B cell (primary cell): ENCODE measurements at regions not wholly inside any gene's neighbourhood (a gene's known extent, or its start where the extent isn't known, plus 50 kb on each side); places are given as distances from the start of the nearest gene placed in this dataset.

Source experiments
- ATAC-seq: fragments of 200-7000 bp; cut with Tn5 transposase; one replicate; pipeline ENCODE4 v1.10.0; 2021; ENCODE audit warnings: low read depth, mild to moderate bottlenecking, moderate number of reproducible peaks, moderate library complexity
- CTCF ChIA-PET: fragments of 350-600 bp; sonication (Branson Sonifier 250); formaldehyde crosslinking; loops from one replicate; lab custom pipeline; 2021; ENCODE audit warnings: antibody characterized with exemption, inconsistent platforms; lab: Charles Lee
- POLR2A ChIA-PET: fragments of 350-600 bp; sonication (Branson Sonifier 250); formaldehyde crosslinking; loops from one replicate; lab custom pipeline; 2021; ENCODE audit warnings: antibody characterized with exemption; lab: Charles Lee
- DNase-seq: peaks from one replicate; pipeline ENCODE4 v3.0.0; 2013
- H2AFZ ChIP-seq: 2 replicates; pipeline ENCODE4 v1.6.1; 2012; ENCODE audit warnings: mild to moderate bottlenecking, low read depth, low read length; ENCODE audit not compliant: insufficient read depth, poor library complexity, severe bottlenecking
- H3K27ac ChIP-seq, 2 donors: 1 replicate in 1 of 2; 2 replicates in 1 of 2; pipeline ENCODE4 v1.5.1; 2012 to 2013; ENCODE audit warnings: low read length in 2 of 2, mild to moderate bottlenecking in 2 of 2, moderate library complexity in 1 of 2
- H3K27me3 ChIP-seq, 4 experiments: fragments of 200-600 bp in 1 of 4; sonication (generic) in 1 of 4; replicated peaks in 1 of 4; 1 replicate in 2 of 4; 2 replicates in 2 of 4; pipeline versions ENCODE4 v1.6.1 to v1.7.0; 2013 to 2016; ENCODE audit warnings: low read length in 3 of 4, mild to moderate bottlenecking in 2 of 4, mixed read lengths in 1 of 4, moderate library complexity in 1 of 4; ENCODE audit not compliant: insufficient read depth in 4 of 4, control insufficient read depth in 3 of 4; ENCODE audit errors: control extremely low read depth in 1 of 4
- H3K36me3 ChIP-seq, 2 experiments: replicated peaks in 1 of 2; 1 replicate in 1 of 2; 2 replicates in 1 of 2; pipeline versions ENCODE4 v1.6.1 to v1.7.1; 2013; ENCODE audit warnings: low read length in 1 of 2; ENCODE audit not compliant: insufficient read depth in 2 of 2, control insufficient read depth in 1 of 2; ENCODE audit errors: control extremely low read depth in 1 of 2, extremely low read depth in 1 of 2
- H3K4me1 ChIP-seq, 2 donors: fragments of 200-600 bp in 1 of 2; sonication (generic) in 1 of 2; 1 replicate in 1 of 2; 2 replicates in 1 of 2; pipeline versions ENCODE4 v1.5.1 to v1.6.1; 2013 to 2017; ENCODE audit warnings: low read length in 2 of 2; ENCODE audit not compliant: control insufficient read depth in 2 of 2, insufficient read depth in 2 of 2
- H3K4me2 ChIP-seq: replicated peaks from 2 replicates; pipeline ENCODE3; 2012; ENCODE audit warnings: mild to moderate bottlenecking, low read depth, low read length; ENCODE audit not compliant: poor library complexity, severe bottlenecking
- H3K4me3 ChIP-seq, 5 experiments: fragments of 200-600 bp in 1 of 5; sonication (generic) in 1 of 5; 1 replicate in 3 of 5; 2 replicates in 2 of 5; pipeline versions ENCODE4 v1.5.1 to v1.7.0; 2011 to 2016; ENCODE audit warnings: low read length in 4 of 5, mild to moderate bottlenecking in 4 of 5, low read depth in 2 of 5, control low read depth in 1 of 5, moderate library complexity in 1 of 5; ENCODE audit not compliant: insufficient read depth in 1 of 5; ENCODE audit errors: control extremely low read depth in 1 of 5, extremely low read depth in 1 of 5
- H3K79me2 ChIP-seq: fragments of 200-600 bp; sonication (generic); one replicate; pipeline ENCODE4 v1.6.0; 2016; ENCODE audit warnings: low read length; ENCODE audit not compliant: control insufficient read depth, insufficient read depth
- H3K9ac ChIP-seq: fragments of 200-600 bp; sonication (generic); 2 replicates; pipeline ENCODE4 v1.6.1; 2017; ENCODE audit warnings: mild to moderate bottlenecking, low read length, moderate library complexity
- H3K9me3 ChIP-seq, 3 donors: one replicate each; pipeline versions ENCODE4 v1.6.1 to v1.7.1; 2013; ENCODE audit warnings: low read length in 2 of 3; ENCODE audit not compliant: control insufficient read depth in 2 of 3, insufficient read depth in 1 of 3; ENCODE audit errors: control extremely low read depth in 1 of 3
- H4K20me1 ChIP-seq: 2 replicates; pipeline ENCODE4 v1.6.0; 2012; ENCODE audit warnings: mild to moderate bottlenecking, low read length; ENCODE audit not compliant: insufficient read depth, control insufficient read depth, poor library complexity, severe bottlenecking
- H3K27ac Mint-ChIP-seq: one replicate; pipeline ENCODE4 v1.8.0; 2021; ENCODE audit warnings: mixed read lengths
- H3K27me3 Mint-ChIP-seq: one replicate; pipeline ENCODE4 v1.8.0; 2021; ENCODE audit warnings: mixed read lengths
- H3K4me1 Mint-ChIP-seq: one replicate; pipeline ENCODE4 v1.8.0; 2021; ENCODE audit warnings: mixed read lengths
- H3K4me3 Mint-ChIP-seq: one replicate; pipeline ENCODE4 v1.8.0; 2021; ENCODE audit warnings: mixed read lengths
- H3K9me3 Mint-ChIP-seq: one replicate; pipeline ENCODE4 v1.8.0; 2022; ENCODE audit warnings: mixed read lengths; ENCODE audit not compliant: insufficient read depth
- CTCF ChIP-seq: fragments of 200-600 bp; IDR thresholded peaks from one replicate; pipeline ENCODE4 v1.8.0; 2022; ENCODE audit warnings: antibody characterized with exemption, mild to moderate bottlenecking
- EZH2 ChIP-seq: IDR thresholded peaks from 2 replicates; pipeline ENCODE4 v1.6.1; 2012; ENCODE audit warnings: borderline replicate concordance, low read depth, mild to moderate bottlenecking, moderate library complexity, low read length; ENCODE audit not compliant: insufficient read depth, poor library complexity, severe bottlenecking
- WGBS: methylation state at CpG from one replicate; pipeline ENCODE4 v1.1.5; 2013; ENCODE audit warnings: missing lambda C conversion rate; ENCODE audit not compliant: insufficient coverage; 5-methylcytosine and 5-hydroxymethylcytosine counted together
- intact Hi-C: fragments of 100-400 bp; cut with micrococcal nuclease; formaldehyde crosslinking; loops from one replicate; pipeline ENCODE4 v1.10.0; 2022

DNA sequence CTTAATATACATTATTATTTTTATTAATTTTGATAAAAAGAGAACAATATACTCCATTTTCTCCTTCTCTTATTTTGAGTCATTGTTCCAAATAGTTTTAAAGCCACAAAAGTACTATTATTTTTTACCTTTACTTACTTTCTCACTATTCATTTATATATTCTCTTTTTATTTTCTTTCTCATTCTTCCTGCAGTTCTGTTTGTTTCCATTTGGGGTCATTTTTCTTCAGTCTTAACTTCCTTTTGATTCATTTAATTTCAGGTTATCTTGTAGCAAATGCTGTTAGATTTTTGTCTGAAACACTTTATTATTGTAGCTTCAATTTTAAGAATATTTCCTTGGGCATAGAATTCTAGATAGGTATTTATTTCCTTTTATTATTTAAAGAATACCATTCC is 438.6 kb upstream of the EPHA5 start:
- H3K9ac ChIP-seq = no peak overlapping the region
- no peak overlapping the region for H3K27ac ChIP-seq
- no peak overlapping the region for H3K4me3 ChIP-seq
- no peak overlapping the region for H3K27ac Mint-ChIP-seq
- no peaks in the 10 kb centered on the region for H4K20me1 ChIP-seq
- H3K9me3 Mint-ChIP-seq = peaks cover 6% of the 10 kb centered on the region
- H3K36me3 ChIP-seq = no peaks in the 10 kb centered on the region
- no peak overlapping the region for H3K4me3 Mint-ChIP-seq
- POLR2A ChIA-PET = no interaction called here
- H3K4me2 ChIP-seq = no peak overlapping the region
- CTCF ChIA-PET = interaction anchor here (0.7 kb wide), 1 partner anchor 649 kb away, joined by 3 read pairs; no protein-coding TSS in a partner anchor
- TF ChIP-seq EZH2 (no peak), CTCF (no peak)
- no peaks in the 10 kb centered on the region for H3K9me3 ChIP-seq
- no peaks in the 10 kb centered on the region for H3K4me1 ChIP-seq
- no peaks in the 10 kb centered on the region for H3K79me2 ChIP-seq
- no peaks in the 10 kb centered on the region for H3K4me1 Mint-ChIP-seq
- no peak for DNase-seq
- H2AFZ ChIP-seq = no peak overlapping the region
- H3K27me3 ChIP-seq = no peaks in the 10 kb centered on the region
- no peak for ATAC-seq
- intact Hi-C loops = no loop called here
- H3K27me3 Mint-ChIP-seq = no peaks in the 10 kb centered on the region

DNA sequence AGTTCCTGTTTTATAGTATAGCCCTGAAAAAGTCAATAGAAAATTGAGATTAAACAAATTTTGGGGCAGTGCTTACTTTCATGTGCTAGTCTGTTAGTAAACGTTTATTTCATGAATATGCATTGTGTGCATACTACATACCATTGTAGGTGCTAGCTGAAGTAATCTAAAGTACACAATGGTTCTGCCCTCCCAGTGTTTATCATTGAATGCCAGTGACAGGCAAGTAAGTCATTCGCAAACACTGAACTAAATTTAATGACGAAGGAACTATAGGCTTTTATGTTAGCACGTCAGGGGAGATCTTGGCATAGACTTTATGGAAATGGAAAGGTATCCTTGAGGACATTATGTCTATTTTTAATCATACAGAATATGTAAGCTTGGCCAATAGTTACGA is 426.9 kb upstream of the EPHA5 start:
- no peak overlapping the region for H3K4me2 ChIP-seq
- H3K36me3 ChIP-seq = no peaks in the 10 kb centered on the region
- DNase-seq (no peak), ATAC-seq (no peak)
- TF ChIP-seq CTCF (no peak), EZH2 (no peak)
- intact Hi-C loops = no loop called here
- H3K9me3 Mint-ChIP-seq = no peaks in the 10 kb centered on the region
- H3K9ac ChIP-seq = no peak overlapping the region
- WGBS = no CpG with 5 or more reads among the region's 5 CpGs
- H3K27me3 Mint-ChIP-seq = no peaks in the 10 kb centered on the region
- H3K27ac ChIP-seq = no peak overlapping the region
- H3K4me3 ChIP-seq = no peak overlapping the region
- H3K9me3 ChIP-seq = peaks cover 0 to 6% (median 0%) of the 10 kb centered on the region in 3 donors
- H3K27me3 ChIP-seq = no peaks in the 10 kb centered on the region
- no peaks in the 10 kb centered on the region for H4K20me1 ChIP-seq
- ChIA-PET POLR2A (no interaction called here), CTCF (no interaction called here)
- no peak overlapping the region for H3K27ac Mint-ChIP-seq
- no peaks in the 10 kb centered on the region for H3K79me2 ChIP-seq
- H2AFZ ChIP-seq = no peak overlapping the region
- no peaks in the 10 kb centered on the region for H3K4me1 Mint-ChIP-seq
- H3K4me3 Mint-ChIP-seq = no peak overlapping the region
- no peaks in the 10 kb centered on the region for H3K4me1 ChIP-seq
